Calu3 (cell line): ENCODE measurements at regions not wholly inside any gene's neighbourhood (a gene's known extent, or its start where the extent isn't known, plus 50 kb on each side); places are given as distances from the start of the nearest gene placed in this dataset.

Source experiments
- BruUV-seq: library from RNA; stranded (reverse); fragments of 400-500 nt; replicated peaks from 2 replicates; lab custom pipeline; 2021; lab: Mats Ljungman, UMichigan
- CTCF ChIA-PET: fragments of 300-600 bp; sonication (Branson Sonifier 250); formaldehyde crosslinking; loops from one replicate; lab custom pipeline; 2022; ENCODE audit warnings: antibody characterized with exemption; lab: Charles Lee
- DNase-seq: peaks from one replicate; pipeline ENCODE4 v3.0.0; 2022
- H3K27ac Mint-ChIP-seq: one replicate; pipeline ENCODE4 v1.8.0; 2022; ENCODE audit warnings: mixed read lengths; ENCODE audit not compliant: unreplicated experiment
- H3K27me3 Mint-ChIP-seq: one replicate; pipeline ENCODE4 v1.8.0; 2022; ENCODE audit warnings: mixed read lengths; ENCODE audit not compliant: unreplicated experiment
- H3K36me3 Mint-ChIP-seq: one replicate; pipeline ENCODE4 v1.8.0; 2022; ENCODE audit warnings: mild to moderate bottlenecking, moderate library complexity, mixed read lengths; ENCODE audit not compliant: insufficient read depth, unreplicated experiment
- H3K4me1 Mint-ChIP-seq: one replicate; pipeline ENCODE4 v1.8.0; 2022; ENCODE audit warnings: mild to moderate bottlenecking, low read depth, mixed read lengths; ENCODE audit not compliant: unreplicated experiment
- H3K4me3 Mint-ChIP-seq: one replicate; pipeline ENCODE4 v1.8.0; 2022; ENCODE audit warnings: mild to moderate bottlenecking, low read depth, moderate library complexity, mixed read lengths; ENCODE audit not compliant: unreplicated experiment
- H3K9me3 Mint-ChIP-seq: one replicate; pipeline ENCODE4 v1.8.0; 2022; ENCODE audit warnings: low read depth, mixed read lengths; ENCODE audit not compliant: unreplicated experiment
- CTCF ChIP-seq: fragments of 200-600 bp; IDR thresholded peaks from one replicate; pipeline ENCODE4 v1.8.0; 2022; ENCODE audit warnings: antibody characterized with exemption; ENCODE audit not compliant: unreplicated experiment
- intact Hi-C: fragments of 100-400 bp; cut with micrococcal nuclease; formaldehyde crosslinking; loops from one replicate; pipeline ENCODE4 v1.10.0; 2022; ENCODE audit not compliant: unreplicated experiment

GRCh38 chr3:193087336-193087735 lies 153.7 kb upstream of the PLAAT1 start:
- CTCF ChIA-PET = no interaction called here
- intact Hi-C loops = loop anchor here (5.0 kb wide), 1 partner anchor 40 kb away; no protein-coding TSS in a partner anchor
- no peak for TF ChIP-seq CTCF
- Mint-ChIP-seq H3K4me1 (peaks cover 16% of the 10 kb centered on the region), H3K4me3 (peak overlapping the region; percentile 27), H3K27ac (peak overlapping the region; percentile 12), H3K27me3 (no peaks in the 10 kb centered on the region), H3K36me3 (no peaks in the 10 kb centered on the region), H3K9me3 (peaks cover 9% of the 10 kb centered on the region)
- DNase-seq = peak; percentile 12
- no TSS peak for BruUV-seq

- intact Hi-C loops = no loop called here
- H3K27me3 Mint-ChIP-seq = no peaks in the 10 kb centered on the region
- no peaks in the 10 kb centered on the region for H3K36me3 Mint-ChIP-seq
- peaks cover 2% of the 10 kb centered on the region for H3K9me3 Mint-ChIP-seq
- CTCF ChIA-PET = interaction anchor here (0.6 kb wide), 1 partner anchor 932 kb away, joined by 3 read pairs; no protein-coding TSS in a partner anchor
- no peak overlapping the region for H3K4me3 Mint-ChIP-seq
- TF ChIP-seq CTCF = no peak
- no peak overlapping the region for H3K27ac Mint-ChIP-seq
- H3K4me1 Mint-ChIP-seq = no peaks in the 10 kb centered on the region
- no peak for DNase-seq
- BruUV-seq = no TSS peak
These were observed 145.7 kb upstream of the PLAAT1 start for GRCh38 chr3:193095366-193095765.

- H3K36me3 Mint-ChIP-seq = no peaks in the 10 kb centered on the region
- no peak for DNase-seq
- no peaks in the 10 kb centered on the region for H3K27me3 Mint-ChIP-seq
- peaks cover 3% of the 10 kb centered on the region for H3K9me3 Mint-ChIP-seq
- no TSS peak for BruUV-seq
- H3K27ac Mint-ChIP-seq = no peak overlapping the region
- no peak overlapping the region for H3K4me3 Mint-ChIP-seq
- H3K4me1 Mint-ChIP-seq = no peaks in the 10 kb centered on the region
- intact Hi-C loops = no loop called here
- no peak for TF ChIP-seq CTCF
- CTCF ChIA-PET = no interaction called here
These were observed 144.9 kb upstream of the PLAAT1 start for GRCh38 chr3:193096076-193096475.

DNA sequence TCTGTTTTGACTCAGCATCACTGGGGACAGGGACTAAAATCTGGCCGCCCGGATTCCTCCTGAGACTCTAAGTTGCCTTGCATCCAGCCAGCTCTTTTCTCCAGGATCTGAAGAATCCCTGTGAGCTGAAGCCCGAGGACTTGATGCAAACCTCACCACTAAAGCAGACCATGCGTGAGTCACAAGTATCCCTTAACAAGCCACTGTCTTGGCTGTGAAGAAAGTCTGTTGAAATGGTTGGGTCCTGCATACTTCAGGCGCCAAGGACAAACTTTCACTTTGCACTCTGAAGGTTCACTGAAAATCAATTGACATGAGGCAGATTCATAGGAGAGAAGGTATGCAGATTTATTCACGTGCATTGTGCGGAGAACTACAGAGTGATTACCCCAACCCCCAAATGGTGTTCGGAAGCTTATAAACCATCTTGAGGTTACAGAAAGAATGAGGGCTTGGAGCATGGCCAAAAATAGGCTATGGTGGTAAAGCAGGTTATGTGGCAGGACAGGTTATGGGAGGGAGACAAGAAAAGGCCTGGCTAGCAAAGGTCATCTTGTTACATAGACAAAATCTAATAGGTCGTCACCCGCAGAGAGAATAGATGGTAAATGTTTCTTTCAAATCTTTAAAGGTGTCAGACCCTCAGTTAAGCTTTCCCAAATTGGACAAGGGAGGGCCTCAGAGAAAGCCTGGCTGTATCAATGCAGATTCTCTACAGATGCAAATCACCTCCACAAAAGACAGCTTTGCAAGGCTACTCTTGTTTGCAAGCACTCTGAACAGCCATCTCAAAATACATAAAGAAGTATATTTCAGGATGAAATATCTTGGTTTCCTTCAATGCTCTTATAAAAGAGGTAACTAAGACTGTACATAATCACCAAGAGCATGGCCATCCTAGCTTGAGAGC lies 126.3 kb upstream of the PLAAT1 start:
- H3K27ac Mint-ChIP-seq = peak overlapping the region; percentile 39
- no peaks in the 10 kb centered on the region for H3K27me3 Mint-ChIP-seq
- intact Hi-C loops = no loop called here
- no peak for TF ChIP-seq CTCF
- DNase-seq = peak; percentile 78
- H3K9me3 Mint-ChIP-seq = no peaks in the 10 kb centered on the region
- H3K36me3 Mint-ChIP-seq = peaks cover 6% of the 10 kb centered on the region
- H3K4me1 Mint-ChIP-seq = peaks cover 19% of the 10 kb centered on the region
- no TSS peak for BruUV-seq
- peak overlapping the region; percentile 59 for H3K4me3 Mint-ChIP-seq
- CTCF ChIA-PET = interaction anchor here (1.3 to 2.0 kb wide), 2 partner anchors 20 to 302 kb away, joined by 3 to 4 read pairs; no protein-coding TSS in a partner anchor
